ENCODE measurements at regions not wholly inside any gene's neighbourhood (a gene's known extent, or its start where the extent isn't known, plus 50 kb on each side); places are given as distances from the start of the nearest gene placed in this dataset.
"Not testable (repeated sequence)": the region's sequence is repeated elsewhere in the genome, so short reads cannot be mapped to it uniquely, and the experiment has no call there.

- no peak for DNase-seq (ENCODE audit: low read depth, low spot score)
These were observed 185.2 kb downstream of the SHOX2 start for GRCh38 chr3:157920822-157921700.

DNA sequence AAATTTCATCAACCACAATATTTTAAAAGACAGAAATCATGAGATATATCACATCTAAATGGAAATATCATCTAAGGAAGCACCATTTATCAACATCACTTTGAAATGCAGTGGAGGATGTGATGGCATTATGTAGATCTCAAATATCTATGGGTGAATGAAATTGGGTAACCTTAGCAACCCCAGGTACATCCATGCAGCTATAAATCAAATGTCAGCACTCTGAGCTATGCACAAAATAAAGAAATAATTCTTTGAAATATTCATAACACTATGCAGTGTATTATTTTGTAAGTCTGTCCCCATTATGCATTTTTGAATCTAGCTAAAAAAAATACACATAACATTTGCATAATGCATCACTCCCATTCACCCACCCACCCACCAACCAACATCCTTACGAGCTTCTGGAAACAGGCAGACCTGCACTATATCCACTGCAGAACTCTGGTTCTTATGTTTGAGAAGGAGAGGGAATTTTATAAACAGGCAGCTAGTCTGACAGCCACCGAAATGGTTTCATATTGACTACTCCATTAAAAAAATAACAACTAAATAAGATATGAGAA, 186.8 kb downstream of the SHOX2 start:
- no peak for DNase-seq (ENCODE audit: low read depth, low spot score)

DNA sequence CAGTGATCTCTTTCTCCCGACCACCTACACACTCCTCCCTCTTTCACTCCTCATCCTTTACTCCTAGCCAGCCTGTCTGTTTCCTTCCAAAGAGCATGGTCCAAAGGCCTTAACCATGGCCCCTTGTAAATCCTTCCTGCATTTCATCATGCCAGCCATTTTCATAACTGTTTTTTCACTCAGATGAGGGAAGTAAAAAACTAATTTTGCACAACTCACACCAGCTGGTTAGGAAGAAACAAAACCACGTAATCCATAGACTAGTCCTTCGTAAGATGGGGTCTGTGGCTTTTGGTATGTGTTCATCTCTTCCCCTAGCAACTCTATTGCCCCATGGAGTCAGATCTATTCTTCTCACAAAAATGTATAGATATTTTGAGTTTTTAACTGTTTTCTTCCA, 187.8 kb downstream of the SHOX2 start:
- DNase-seq (ENCODE audit: low read depth, low spot score): no peak

GRCh38 chr3:157916672-157917071, 189.5 kb downstream of the SHOX2 start:
- DNase-seq (ENCODE audit: low read depth, low spot score): no peak

DNA sequence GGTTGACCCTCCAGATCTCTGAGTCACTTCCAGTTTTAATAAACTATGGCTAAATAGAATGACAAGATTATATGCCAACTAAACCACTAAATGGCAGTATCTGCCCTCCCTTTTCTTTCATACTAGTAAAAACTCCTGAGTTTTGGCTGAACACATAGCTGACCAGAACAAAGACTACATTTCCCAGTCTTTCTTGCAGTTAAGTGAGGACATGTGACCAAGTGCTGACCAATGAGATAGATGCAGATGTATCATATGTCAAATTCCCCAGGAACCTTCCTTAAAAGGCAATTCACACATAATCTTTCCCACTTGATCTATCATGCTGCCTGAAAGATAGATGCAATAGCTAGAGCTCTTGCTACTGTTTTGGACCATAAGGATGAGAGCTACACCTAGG, 191.3 kb downstream of the SHOX2 start:
- DNase-seq (ENCODE audit: low read depth, low spot score): no peak

GRCh38 chr3:157913741-157914150, 192.5 kb downstream of the SHOX2 start:
- DNase-seq (ENCODE audit: low read depth, low spot score): no peak

DNA sequence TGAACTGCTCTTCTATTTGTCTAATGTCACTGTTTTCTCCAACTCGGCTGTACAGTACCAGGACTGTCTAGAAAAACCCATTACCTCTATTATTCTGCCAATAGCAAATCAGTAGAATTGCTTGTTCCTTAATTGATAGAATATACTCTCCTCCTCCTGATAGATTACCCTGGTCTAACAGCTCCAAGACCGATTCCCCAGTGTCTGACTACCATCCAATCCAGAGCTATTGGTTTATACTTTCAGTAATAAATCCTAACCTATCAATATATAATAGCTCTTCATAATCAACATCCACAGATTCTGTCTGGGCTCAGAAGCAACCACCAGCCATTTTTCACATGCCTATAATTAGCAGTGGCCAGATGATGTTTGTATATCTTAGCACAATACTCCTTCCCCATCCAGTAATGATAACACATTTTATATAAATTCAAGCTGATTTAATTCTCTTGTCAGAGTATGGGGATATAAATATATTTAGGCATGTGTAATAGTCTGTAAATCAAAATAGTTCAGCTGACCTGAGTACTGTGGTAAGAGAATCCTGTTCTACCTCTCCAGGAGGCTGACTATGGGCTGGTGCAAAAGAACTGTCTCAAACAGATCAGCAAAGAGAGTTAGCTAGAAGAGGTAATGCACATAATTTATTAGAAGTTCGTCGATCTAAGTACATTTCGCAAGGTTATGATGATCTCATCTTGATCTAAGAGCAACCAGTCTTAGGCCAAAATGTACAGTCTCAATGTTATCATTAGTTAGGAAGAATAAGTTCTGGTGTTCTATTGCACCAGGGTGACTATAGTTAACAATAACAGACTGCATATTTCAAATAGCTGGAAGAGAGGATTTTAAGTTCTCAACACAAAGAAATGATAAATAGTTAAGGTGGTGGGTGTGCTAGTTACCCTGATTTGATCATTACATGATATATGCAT, 193.4 kb downstream of the SHOX2 start:
- DNase-seq (ENCODE audit: low read depth, low spot score): no peak

GRCh38 chr3:157906627-157907026, 199.6 kb downstream of the SHOX2 start:
- no peak for DNase-seq (ENCODE audit: low read depth, low spot score)

GRCh38 chr3:157905885-157906284, 200.3 kb downstream of the SHOX2 start:
- DNase-seq (ENCODE audit: low read depth, low spot score): no peak

DNA sequence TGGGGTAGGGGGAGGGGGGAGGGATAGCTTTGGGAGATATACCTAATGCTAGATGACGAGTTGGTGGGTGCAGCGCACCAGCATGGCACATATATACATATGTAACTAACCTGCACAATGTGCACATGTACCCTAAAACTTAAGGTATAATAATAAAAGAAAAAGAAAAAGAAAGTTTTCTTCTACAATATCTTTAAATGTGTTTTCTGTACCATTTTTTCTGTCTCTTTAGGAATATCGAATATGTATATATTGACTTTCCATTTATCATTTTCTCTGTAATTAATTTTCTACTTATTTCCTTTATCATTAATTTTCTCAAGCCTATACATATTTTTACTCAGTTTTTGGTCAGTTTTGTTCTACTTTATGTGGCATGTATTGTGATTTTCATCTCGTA, 203.5 kb downstream of the SHOX2 start:
- DNase-seq (ENCODE audit: low read depth, low spot score): not testable (repeated sequence)

- no peak for DNase-seq (ENCODE audit: low read depth, low spot score)
These were observed 218.2 kb downstream of the SHOX2 start for GRCh38 chr3:157888040-157888439.

DNA sequence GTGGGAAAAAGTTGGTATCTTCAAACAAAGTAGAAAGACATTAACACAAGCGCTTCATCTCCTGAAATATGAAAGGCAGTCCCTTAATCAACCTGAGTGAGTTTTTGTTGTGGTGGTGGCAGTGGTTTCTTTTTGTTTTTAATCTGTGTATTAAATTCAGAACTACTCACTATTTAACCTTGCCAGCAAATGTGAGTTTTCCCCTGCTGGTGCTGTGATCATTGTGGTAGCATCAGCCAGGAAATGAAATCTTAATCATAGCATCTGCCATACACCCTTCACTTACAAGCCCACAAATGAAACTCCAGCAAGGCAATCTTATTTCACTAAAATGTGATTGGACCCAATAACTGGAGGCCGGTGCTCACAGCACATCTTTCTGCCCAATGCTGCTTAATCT, 229.7 kb downstream of the SHOX2 start:
- no peak for DNase-seq (ENCODE audit: low read depth, low spot score)

- no peak for DNase-seq (ENCODE audit: low read depth, low spot score)
These were observed 233.3 kb downstream of the SHOX2 start for GRCh38 chr3:157872902-157873301.

- DNase-seq (ENCODE audit: low read depth, low spot score): no peak
These were observed 234.3 kb downstream of the SHOX2 start for GRCh38 chr3:157871838-157872460.

- DNase-seq (ENCODE audit: low read depth, low spot score): no peak
These were observed 235.0 kb downstream of the SHOX2 start for GRCh38 chr3:157871248-157871647.

- no peak for DNase-seq (ENCODE audit: low read depth, low spot score)
These were observed 237.3 kb downstream of the SHOX2 start for GRCh38 chr3:157868946-157869345.

- no peak for DNase-seq (ENCODE audit: low read depth, low spot score)
These were observed 238.0 kb downstream of the SHOX2 start for GRCh38 chr3:157868196-157868595.

DNA sequence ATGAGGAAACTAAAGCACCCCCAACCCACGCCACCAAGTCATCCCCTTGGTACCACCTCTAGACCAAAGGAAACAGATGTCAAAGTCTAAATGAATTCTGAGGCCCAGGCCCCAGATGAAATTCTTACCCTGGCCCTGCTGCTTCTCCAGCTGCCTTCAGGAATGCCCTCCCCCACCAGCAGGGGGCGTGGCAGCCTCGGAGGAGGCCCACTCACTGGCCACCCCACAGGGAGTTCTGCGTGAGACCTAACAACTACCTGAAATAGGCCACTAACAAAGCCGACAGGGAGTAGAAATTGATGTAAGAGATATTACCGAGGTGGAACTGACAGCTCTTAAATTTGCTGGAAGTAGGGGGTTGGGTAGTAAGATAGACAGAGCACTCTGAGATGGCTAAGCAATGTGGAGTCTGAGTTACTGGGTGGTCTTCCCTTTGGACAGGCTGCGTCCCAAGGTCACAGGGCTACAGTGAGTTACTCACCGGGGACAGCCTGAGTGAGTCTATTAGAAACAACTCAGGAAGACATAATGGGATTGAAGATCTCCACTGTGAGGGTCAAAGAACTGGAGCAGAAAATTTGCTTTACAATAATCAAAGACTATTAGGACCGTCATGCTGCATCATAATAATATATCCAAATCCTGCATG, 240.7 kb downstream of the SHOX2 start:
- no peak for DNase-seq (ENCODE audit: low read depth, low spot score)

DNA sequence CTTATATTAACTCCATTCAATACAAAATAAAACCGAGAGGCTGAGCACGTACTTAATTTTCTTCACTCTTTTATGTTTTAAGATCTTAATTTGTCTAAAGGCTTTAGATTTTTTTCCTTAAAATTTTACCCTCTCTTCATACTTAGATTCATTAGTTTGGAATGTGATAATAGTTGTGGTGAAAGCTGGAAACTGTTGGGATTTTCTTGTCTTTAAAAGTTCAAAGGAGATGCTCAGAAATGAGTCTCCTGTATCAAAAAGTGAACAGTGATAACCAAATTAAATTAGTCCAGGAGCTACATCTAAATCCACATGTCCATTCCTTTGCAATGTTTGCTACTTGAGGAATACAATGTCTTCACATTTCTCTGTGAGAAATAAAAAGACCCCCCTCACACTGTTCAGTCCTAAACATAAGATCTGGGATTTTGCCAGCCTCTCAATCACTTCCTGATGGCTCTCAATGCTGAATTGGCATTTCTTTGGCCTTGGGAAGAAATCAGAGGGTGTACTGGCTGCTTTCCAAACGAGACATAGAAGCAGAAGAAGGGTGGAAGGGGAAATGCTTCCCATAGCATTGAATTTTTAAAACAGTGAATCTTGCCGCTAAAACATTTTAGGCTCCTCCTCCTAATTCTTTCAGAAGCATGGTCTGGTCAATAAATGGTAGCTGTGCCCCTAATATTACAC, 245.0 kb downstream of the SHOX2 start:
- no peak for DNase-seq (ENCODE audit: low read depth, low spot score)

DNA sequence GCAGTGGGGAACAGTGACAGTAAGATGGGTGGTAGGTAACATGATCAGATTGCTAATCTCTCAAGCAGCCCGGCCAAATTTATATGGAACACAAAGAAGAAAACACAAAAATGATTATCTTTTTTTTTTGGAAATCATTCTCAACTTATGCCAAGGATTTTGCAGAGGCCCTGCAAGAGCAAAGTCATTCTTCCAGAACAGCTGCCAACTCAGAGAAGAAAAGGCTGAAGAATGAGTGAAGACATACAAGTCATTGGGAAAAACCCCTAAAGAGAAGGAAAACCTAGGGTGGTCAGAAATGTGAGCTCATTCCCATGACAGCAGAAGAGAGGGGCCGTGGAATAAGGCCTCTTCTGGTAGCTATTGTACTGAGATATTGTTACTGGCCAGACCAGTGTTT, 246.7 kb downstream of the SHOX2 start:
- no peak for DNase-seq (ENCODE audit: low read depth, low spot score)

DNA sequence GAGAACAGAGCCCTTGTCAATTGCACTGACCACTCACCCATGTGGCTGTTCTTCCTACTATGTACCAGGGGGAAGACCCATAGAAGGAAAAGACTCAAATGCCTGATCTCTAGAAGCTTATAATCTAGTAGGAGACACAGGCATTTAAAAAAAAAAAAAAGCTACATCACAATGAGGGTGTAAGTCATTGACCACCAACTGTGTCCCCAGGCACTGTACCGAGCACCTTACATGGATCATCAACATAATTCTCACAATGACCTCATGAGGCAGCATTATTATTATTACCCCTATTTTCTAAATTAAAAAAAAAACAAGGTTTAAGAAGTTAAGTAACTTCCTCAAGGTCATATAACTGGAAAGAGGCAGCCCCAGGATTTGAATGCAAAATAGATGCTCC, 247.4 kb downstream of the SHOX2 start:
- no peak for DNase-seq (ENCODE audit: low read depth, low spot score)

Data from activated CD4-positive, CD25-positive, alpha-beta regulatory T cell treated with anti-CD3 and anti-CD28 coated beads, Interleukin-2, amount 50 U/mL, for 16 hours (primary cell).